ENCODE measurements at regions not wholly inside any gene's neighbourhood (a gene's known extent, or its start where the extent isn't known, plus 50 kb on each side); places are given as distances from the start of the nearest gene placed in this dataset.
A peak's percentile ranks its signal among the peaks of the same experiment; 100 is the strongest.

- H3K4me1 ChIP-seq, result peaks cover 0 to 7% (median 0%) of the 10 kb centered on the region in 12 donors
- H3K9me3 ChIP-seq, result no peaks in the 10 kb centered on the region
- H3K27ac ChIP-seq, result no peak overlapping the region
- DNase-seq (no peak), ATAC-seq (peak in 2 of 4 donors; percentile 53 to 59)
- 67 to 69% (median 68%) methylated on average over 7 of the region's 7 CpGs for WGBS, 4 donors
- H3K36me3 ChIP-seq, result no peaks in the 10 kb centered on the region
- no peak overlapping the region for H3K4me3 ChIP-seq
- intact Hi-C loops (cut with DNase I), result loop anchor here (5.0 to 10.0 kb wide), 7 partner anchors 55 to 172 kb away; partner anchors contain the start of genes TM9SF2 (in 5 of the 10) and CLYBL (in 1 of the 10)
- TF ChIP-seq CTCF (IDR thresholded peaks at IDR 0.05) (peak; percentile 93 to 99 (median 96)), POLR2A (IDR thresholded peaks at IDR 0.05) (no peak)
- H3K27me3 ChIP-seq, result peaks cover 0 to 36% (median 11%) of the 10 kb centered on the region in 9 donors
Measured at GRCh38 chr13:99442273-99442895, 58.9 kb upstream of the TM9SF2 start.

- Histone ChIP-seq H3K9me3 (no peaks in the 10 kb centered on the region), H3K27ac (no peak overlapping the region), H3K27me3 (peaks cover 0 to 14% (median 4%) of the 10 kb centered on the region in 9 donors), H3K4me1 (no peaks in the 10 kb centered on the region), H3K36me3 (no peaks in the 10 kb centered on the region), H3K4me3 (no peak overlapping the region)
- 58 to 67% (median 64%) methylated on average over 9 of the region's 9 CpGs for WGBS, 4 donors
- ATAC-seq (no peak), DNase-seq (no peak)
- intact Hi-C loops (cut with DNase I), result loop anchor here in 7 of 10 donors (10.0 kb wide), 3 partner anchors 59 to 169 kb away; partner anchors contain the start of genes TM9SF2 (in 2 of the 7) and CLYBL (in 1 of the 7)
- no peak for TF ChIP-seq POLR2A (IDR thresholded peaks at IDR 0.05)
- TF ChIP-seq CTCF (IDR thresholded peaks at IDR 0.05), result no peak
Measured at GRCh38 chr13:99446242-99446641, 55.0 kb upstream of the TM9SF2 start.

DNA sequence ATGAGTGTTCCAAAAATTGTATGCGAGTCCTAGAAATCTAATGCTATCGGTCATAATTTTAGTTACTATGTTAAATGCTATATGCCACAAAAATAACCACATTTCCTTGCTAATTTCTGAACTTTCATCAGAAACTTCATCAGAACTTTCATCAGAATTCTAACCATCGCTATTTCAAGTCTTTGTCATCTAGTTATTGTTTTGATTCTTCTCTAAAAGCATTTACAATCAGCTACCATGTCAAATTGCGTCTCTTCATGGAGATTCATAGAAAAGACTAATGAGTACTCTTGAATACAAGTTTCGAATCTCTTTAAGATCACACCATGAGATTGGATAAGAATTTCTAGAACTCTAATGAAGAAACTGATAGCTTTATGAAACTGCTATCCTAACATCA lies 52.7 kb upstream of the TM9SF2 start:
- H3K4me3 ChIP-seq, result no peak overlapping the region
- H3K27me3 ChIP-seq, result peaks cover 0 to 11% (median 4%) of the 10 kb centered on the region in 9 donors
- DNase-seq, result no peak
- 91 to 97% (median 95%) methylated on average over 5 of the region's 5 CpGs for WGBS, 4 donors
- H3K9me3 ChIP-seq, result no peaks in the 10 kb centered on the region
- H3K27ac ChIP-seq, result no peak overlapping the region
- no peaks in the 10 kb centered on the region for H3K4me1 ChIP-seq
- TF ChIP-seq CTCF (IDR thresholded peaks at IDR 0.05) (no peak), POLR2A (IDR thresholded peaks at IDR 0.05) (no peak)
- no peak for ATAC-seq
- H3K36me3 ChIP-seq, result no peaks in the 10 kb centered on the region
- intact Hi-C loops (cut with DNase I), result loop anchor here in 7 of 10 donors (10.0 kb wide), 3 partner anchors 56 to 166 kb away; partner anchors contain the start of genes TM9SF2 (in 2 of the 7) and CLYBL (in 1 of the 7)

DNA sequence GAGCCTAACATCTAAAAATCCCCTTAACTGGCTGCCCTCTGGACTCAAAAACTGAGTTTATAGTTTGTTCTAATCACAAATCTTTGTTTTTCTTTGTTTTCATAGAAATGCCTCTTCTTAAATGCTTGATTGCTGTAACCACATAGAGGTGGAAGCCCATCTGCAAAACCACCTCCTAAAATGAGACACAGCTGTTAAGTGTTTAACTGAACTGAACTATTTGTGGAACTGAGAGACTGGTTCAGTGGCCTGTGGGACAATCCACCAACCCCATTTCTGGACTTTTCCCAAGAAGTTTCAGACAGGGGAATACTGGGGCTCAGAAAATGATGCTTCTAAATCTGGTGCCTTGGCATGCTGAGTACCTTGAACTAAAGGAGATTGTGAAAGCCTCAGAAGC lies 50.9 kb upstream of the TM9SF2 start:
- Histone ChIP-seq H3K9me3 (peaks cover 0 to 8% (median 0%) of the 10 kb centered on the region in 12 donors), H3K27ac (no peak overlapping the region), H3K27me3 (peaks cover 0 to 11% (median 4%) of the 10 kb centered on the region in 9 donors), H3K4me3 (no peak overlapping the region), H3K36me3 (no peaks in the 10 kb centered on the region), H3K4me1 (no peaks in the 10 kb centered on the region)
- ATAC-seq (no peak), DNase-seq (no peak)
- TF ChIP-seq CTCF (IDR thresholded peaks at IDR 0.05), result no peak
- no peak for TF ChIP-seq POLR2A (IDR thresholded peaks at IDR 0.05)
- intact Hi-C loops (cut with DNase I), result no loop called here
